Activated CD4-positive, alpha-beta T cell treated with anti-CD3 and anti-CD28 coated beads, Interleukin-2, amount 50 U/mL, for 1 hour (primary cell): ENCODE measurements at regions not wholly inside any gene's neighbourhood (a gene's known extent, or its start where the extent isn't known, plus 50 kb on each side); places are given as distances from the start of the nearest gene placed in this dataset.
"Not testable (repeated sequence)": the region's sequence is repeated elsewhere in the genome, so short reads cannot be mapped to it uniquely, and the experiment has no call there.

Source experiments
- DNase-seq: peaks from one replicate; pipeline ENCODE4 v3.0.0-alpha.2; 2020

GRCh38 chr5:104913841-104914281 is 1351.3 kb upstream of the NUDT12 start:
- DNase-seq = no peak

GRCh38 chr5:104909803-104910202 is 1347.2 kb upstream of the NUDT12 start:
- no peak for DNase-seq

GRCh38 chr5:104904561-104904960 is 1342.0 kb upstream of the NUDT12 start:
- DNase-seq = no peak

- no peak for DNase-seq
Observed at GRCh38 chr5:104903941-104904340, 1341.4 kb upstream of the NUDT12 start.

- DNase-seq = no peak
Observed at GRCh38 chr5:104891596-104891995, 1329.0 kb upstream of the NUDT12 start.

GRCh38 chr5:104890767-104891166 is 1328.2 kb upstream of the NUDT12 start:
- no peak for DNase-seq

GRCh38 chr5:104859437-104859836 is 1296.8 kb upstream of the NUDT12 start:
- DNase-seq = no peak

- DNase-seq = not testable (repeated sequence)
Observed at GRCh38 chr5:104852099-104852498, 1289.5 kb upstream of the NUDT12 start.

GRCh38 chr5:104845541-104845940 is 1283.0 kb upstream of the NUDT12 start:
- no peak for DNase-seq

GRCh38 chr5:104843822-104844221 is 1281.2 kb upstream of the NUDT12 start:
- DNase-seq = no peak

- DNase-seq = no peak
Observed at GRCh38 chr5:104840284-104840683, 1277.7 kb upstream of the NUDT12 start.

GRCh38 chr5:104831515-104831914 is 1268.9 kb upstream of the NUDT12 start:
- not testable (repeated sequence) for DNase-seq

GRCh38 chr5:104821606-104822005 is 1259.0 kb upstream of the NUDT12 start:
- no peak for DNase-seq

GRCh38 chr5:104817127-104817526 is 1254.5 kb upstream of the NUDT12 start:
- no peak for DNase-seq

GRCh38 chr5:104815212-104815611 is 1252.6 kb upstream of the NUDT12 start:
- no peak for DNase-seq

- DNase-seq = no peak
Observed at GRCh38 chr5:104800440-104801048, 1238.0 kb upstream of the NUDT12 start.

GRCh38 chr5:104793755-104794080 is 1231.1 kb upstream of the NUDT12 start:
- no peak for DNase-seq

GRCh38 chr5:104793031-104793754 is 1230.6 kb upstream of the NUDT12 start:
- DNase-seq = no peak

- no peak for DNase-seq
Observed at GRCh38 chr5:104789366-104789765, 1226.8 kb upstream of the NUDT12 start.

GRCh38 chr5:104785097-104785496 is 1222.5 kb upstream of the NUDT12 start:
- no peak for DNase-seq

GRCh38 chr5:104774372-104774771 is 1211.8 kb upstream of the NUDT12 start:
- DNase-seq = no peak

GRCh38 chr5:104764197-104764596 is 1201.6 kb upstream of the NUDT12 start:
- no peak for DNase-seq

- no peak for DNase-seq
Observed at GRCh38 chr5:104763216-104763615, 1200.6 kb upstream of the NUDT12 start.

GRCh38 chr5:104757915-104758314 is 1195.3 kb upstream of the NUDT12 start:
- no peak for DNase-seq

GRCh38 chr5:104755806-104756205 is 1193.2 kb upstream of the NUDT12 start:
- DNase-seq = no peak
